ENCODE measurements at regions not wholly inside any gene's neighbourhood (a gene's known extent, or its start where the extent isn't known, plus 50 kb on each side); places are given as distances from the start of the nearest gene placed in this dataset.

GRCh38 chr4:53937918-53938317 is 126.5 kb downstream of the CHIC2 start:
- TF ChIP-seq POLR2A (IDR thresholded peaks at IDR 0.05), result no peak
- no peak for TF ChIP-seq CTCF (IDR thresholded peaks at IDR 0.05 in 4 of 5, conservative IDR thresholded peaks at IDR 0.05 in 1 of 5)

All from gastrocnemius medialis (tissue), 4 donors.